Gastroesophageal sphincter (tissue), 4 donors: ENCODE measurements at regions not wholly inside any gene's neighbourhood (a gene's known extent, or its start where the extent isn't known, plus 50 kb on each side); places are given as distances from the start of the nearest gene placed in this dataset.

Experiments
- ATAC-seq: fragments of 150-250 bp; one replicate; pipeline ENCODE4 v1.9.1; 2016; ENCODE audit warnings: mild to moderate bottlenecking, moderate library complexity
- H3K27ac ChIP-seq, 4 donors: fragments of 200-600 bp; sonication (generic) in 3 of 4; 1 replicate in 3 of 4; 2 replicates in 1 of 4; pipeline ENCODE4 v1.5.1; 2016 to 2019
- H3K27me3 ChIP-seq: fragments of 200-600 bp; sonication (generic); one replicate; pipeline ENCODE4 v1.5.1; 2019
- H3K36me3 ChIP-seq, 2 donors: fragments of 200-600 bp; sonication (generic); one replicate each; pipeline ENCODE4 v1.5.1; 2019; ENCODE audit warnings: control low read depth in 1 of 2
- H3K4me1 ChIP-seq, 3 donors: fragments of 200-600 bp; sonication (generic); 1 replicate in 2 of 3; 2 replicates in 1 of 3; pipeline ENCODE4 v1.5.1; 2016 to 2019; ENCODE audit warnings: control low read depth in 2 of 3
- H3K4me3 ChIP-seq, 2 donors: fragments of 200-600 bp; sonication (generic); one replicate each; pipeline ENCODE4 v1.5.1; 2019; ENCODE audit warnings: mild to moderate bottlenecking in 1 of 2, moderate library complexity in 1 of 2
- H3K9me3 ChIP-seq, 3 donors: fragments of 200-600 bp; sonication (generic); one replicate each; pipeline ENCODE4 v1.5.1; 2017 to 2019; ENCODE audit warnings: control low read depth in 2 of 3
- CTCF ChIP-seq, 4 experiments: fragments of 200-600 bp in 2 of 4; fragments of 450-650 bp in 2 of 4; sonication (generic) in 1 of 4; IDR thresholded peaks; one replicate each; pipeline ENCODE4 v1.5.1; 2017 to 2019; ENCODE audit warnings: antibody characterized with exemption in 4 of 4, mild to moderate bottlenecking in 2 of 4, moderate library complexity in 2 of 4
- EP300 ChIP-seq: sonication (generic); formaldehyde crosslinking; IDR thresholded peaks from one replicate; pipeline ENCODE4 v1.6.1; 2017; ENCODE audit warnings: antibody characterized with exemption, mild to moderate bottlenecking
- POLR2A ChIP-seq, 2 donors: fragments of 450-650 bp; IDR thresholded peaks; one replicate each; pipeline ENCODE4 v1.6.1; 2017; ENCODE audit warnings: antibody characterized with exemption in 2 of 2, mild to moderate bottlenecking in 2 of 2, moderate library complexity in 1 of 2
- POLR2AphosphoS5 ChIP-seq: sonication (generic); formaldehyde crosslinking; IDR thresholded peaks from one replicate; pipeline ENCODE4 v1.6.1; 2017; ENCODE audit warnings: antibody characterized with exemption
- WGBS, 2 donors: methylation state at CpG; one replicate each; pipeline ENCODE4 v1.1.5; 2018; ENCODE audit warnings: low coverage in 1 of 2; 5-methylcytosine and 5-hydroxymethylcytosine counted together

GRCh38 chr5:2989517-2989916, 238.0 kb upstream of the IRX2 start:
- no peaks in the 10 kb centered on the region for H3K27me3 ChIP-seq
- peaks cover 0 to 11% (median 0%) of the 10 kb centered on the region in 3 donors for H3K9me3 ChIP-seq
- WGBS, 2 donors, result 20 to 27% methylated on average over 8 of the region's 8 CpGs
- H3K4me1 ChIP-seq, result no peaks in the 10 kb centered on the region
- no peak for TF ChIP-seq POLR2A (IDR thresholded peaks at IDR 0.05)
- TF ChIP-seq POLR2AphosphoS5, result no peak
- TF ChIP-seq CTCF (IDR thresholded peaks at IDR 0.05), result no peak
- TF ChIP-seq EP300, result no peak
- H3K27ac ChIP-seq, result no peak overlapping the region
- H3K4me3 ChIP-seq, result no peak overlapping the region
- ATAC-seq, result no peak
- H3K36me3 ChIP-seq, result no peaks in the 10 kb centered on the region

- Histone ChIP-seq H3K9me3 (peaks cover 0 to 20% (median 0%) of the 10 kb centered on the region in 3 donors), H3K36me3 (no peaks in the 10 kb centered on the region), H3K27me3 (no peaks in the 10 kb centered on the region), H3K4me1 (no peaks in the 10 kb centered on the region), H3K27ac (no peak overlapping the region), H3K4me3 (no peak overlapping the region)
- 80 to 94% methylated on average over 2 to 5 of the region's 5 CpGs for WGBS, 2 donors
- TF ChIP-seq POLR2A (IDR thresholded peaks at IDR 0.05) (no peak), POLR2AphosphoS5 (no peak)
- no peak for ATAC-seq
Measured at GRCh38 chr5:2986301-2986700, 234.8 kb upstream of the IRX2 start.

- no peaks in the 10 kb centered on the region for H3K4me1 ChIP-seq
- 58% methylated on average over 2 of the region's 3 CpGs; no CpG with 5 or more reads in 1 of the 2 donors for WGBS, 2 donors
- no peaks in the 10 kb centered on the region for H3K36me3 ChIP-seq
- H3K27me3 ChIP-seq, result no peaks in the 10 kb centered on the region
- TF ChIP-seq POLR2A (IDR thresholded peaks at IDR 0.05), result no peak
- no peak for TF ChIP-seq EP300
- TF ChIP-seq CTCF (IDR thresholded peaks at IDR 0.05), result no peak
- no peak for TF ChIP-seq POLR2AphosphoS5
- no peak overlapping the region for H3K4me3 ChIP-seq
- peaks cover 0 to 20% (median 0%) of the 10 kb centered on the region in 3 donors for H3K9me3 ChIP-seq
- ATAC-seq, result no peak
- H3K27ac ChIP-seq, result no peak overlapping the region
Measured at GRCh38 chr5:2985718-2986117, 234.2 kb upstream of the IRX2 start.

GRCh38 chr5:2983583-2984300, 232.3 kb upstream of the IRX2 start:
- ATAC-seq, result no peak
- WGBS, 2 donors, result 26 to 33% methylated on average over 1 to 11 of the region's 13 CpGs
- H3K4me3 ChIP-seq, result no peak overlapping the region
- H3K4me1 ChIP-seq, result no peaks in the 10 kb centered on the region
- no peaks in the 10 kb centered on the region for H3K27me3 ChIP-seq
- H3K27ac ChIP-seq, result no peak overlapping the region
- TF ChIP-seq CTCF (IDR thresholded peaks at IDR 0.05) (no peak), EP300 (no peak), POLR2AphosphoS5 (no peak)
- peaks cover 0 to 16% (median 0%) of the 10 kb centered on the region in 3 donors for H3K9me3 ChIP-seq
- no peaks in the 10 kb centered on the region for H3K36me3 ChIP-seq

- Histone ChIP-seq H3K4me3 (no peak overlapping the region), H3K27me3 (no peaks in the 10 kb centered on the region), H3K4me1 (no peaks in the 10 kb centered on the region), H3K9me3 (peaks cover 0 to 16% (median 0%) of the 10 kb centered on the region in 3 donors), H3K27ac (no peak overlapping the region), H3K36me3 (no peaks in the 10 kb centered on the region)
- TF ChIP-seq EP300, result no peak
- no peak for TF ChIP-seq POLR2A (IDR thresholded peaks at IDR 0.05)
- no peak for TF ChIP-seq POLR2AphosphoS5
- no peak for TF ChIP-seq CTCF (IDR thresholded peaks at IDR 0.05)
- no peak for ATAC-seq
- 56 to 68% methylated on average over 9 of the region's 9 CpGs for WGBS, 2 donors
Measured at GRCh38 chr5:2981652-2982051, 230.2 kb upstream of the IRX2 start.
